Fibroblast of villous mesenchyme (primary cell): ENCODE measurements at regions not wholly inside any gene's neighbourhood (a gene's known extent, or its start where the extent isn't known, plus 50 kb on each side); places are given as distances from the start of the nearest gene placed in this dataset.

Experiments
- DNase-seq: peaks from one replicate; pipeline ENCODE4 v3.0.0-alpha.2; 2010; ENCODE audit warnings: low read depth
- H3K4me3 ChIP-seq: 2 replicates; pipeline ENCODE4 v1.5.1; 2011; ENCODE audit warnings: low read depth, mild to moderate bottlenecking, low read length
- CTCF ChIP-seq: IDR thresholded peaks from 2 replicates; pipeline ENCODE4 v1.5.1; 2012; ENCODE audit warnings: low read depth, mild to moderate bottlenecking, low read length; ENCODE audit not compliant: insufficient read depth

- DNase-seq = no peak
- no peak overlapping the region for H3K4me3 ChIP-seq
- no peak for TF ChIP-seq CTCF
Measured at GRCh38 chr9:107216329-107216728, 66.8 kb upstream of the RAD23B start.

- DNase-seq = no peak
- no peak overlapping the region for H3K4me3 ChIP-seq
- no peak for TF ChIP-seq CTCF
Measured at GRCh38 chr9:107218829-107219485, 64.1 kb upstream of the RAD23B start.

GRCh38 chr9:107219486-107220077, 63.5 kb upstream of the RAD23B start:
- TF ChIP-seq CTCF = no peak
- H3K4me3 ChIP-seq = no peak overlapping the region
- no peak for DNase-seq

GRCh38 chr9:107221321-107221720, 61.8 kb upstream of the RAD23B start:
- DNase-seq = no peak
- TF ChIP-seq CTCF = no peak
- H3K4me3 ChIP-seq = no peak overlapping the region

GRCh38 chr9:107222020-107222522, 61.0 kb upstream of the RAD23B start:
- no peak for TF ChIP-seq CTCF
- peak; percentile 50 for DNase-seq

GRCh38 chr9:107223381-107223780, 59.7 kb upstream of the RAD23B start:
- no peak overlapping the region for H3K4me3 ChIP-seq
- TF ChIP-seq CTCF = no peak
- no peak for DNase-seq

More at GRCh38 chr9:107222020-107222522, 61.0 kb upstream of the RAD23B start:
- peak overlapping the region; percentile 53 for H3K4me3 ChIP-seq
